PC-9 (cell line): ENCODE measurements at regions not wholly inside any gene's neighbourhood (a gene's known extent, or its start where the extent isn't known, plus 50 kb on each side); places are given as distances from the start of the nearest gene placed in this dataset.

Source experiments
- BruUV-seq: library from RNA; stranded (reverse); fragments of 400-500 nt; replicated peaks from 2 replicates; lab custom pipeline; 2021; lab: Mats Ljungman, UMichigan
- CTCF ChIA-PET: fragments of 300-600 bp; sonication (Branson Sonifier 250); formaldehyde crosslinking; loops from one replicate; lab custom pipeline; 2022; ENCODE audit warnings: antibody characterized with exemption; lab: Charles Lee
- POLR2A ChIA-PET: fragments of 300-600 bp; sonication (Branson Sonifier 250); formaldehyde crosslinking; loops from one replicate; lab custom pipeline; 2022; ENCODE audit warnings: antibody characterized with exemption; ENCODE audit not compliant: unreplicated experiment; lab: Charles Lee
- DNase-seq, 2 experiments: peaks; one replicate each; pipeline versions ENCODE4 v3.0.0 to v3.0.0-alpha.2; 2015 to 2022; ENCODE audit warnings: mixed read lengths in 1 of 2
- H2AFZ ChIP-seq: fragments of 200-600 bp; sonication (generic); 2 replicates; pipeline ENCODE4 v1.8.1; 2017; ENCODE audit warnings: antibody characterized with exemption
- H3F3A ChIP-seq: fragments of 200-600 bp; sonication (generic); 2 replicates; pipeline ENCODE4 v1.8.1; 2017; ENCODE audit warnings: antibody characterized with exemption, mild to moderate bottlenecking, low read depth; ENCODE audit not compliant: insufficient read depth
- H3K27ac ChIP-seq: fragments of 200-600 bp; sonication (generic); 2 replicates; pipeline ENCODE4 v1.6.1; 2016; ENCODE audit warnings: mixed run types
- H3K27me3 ChIP-seq: fragments of 200-600 bp; sonication (generic); 2 replicates; pipeline ENCODE4 v1.6.1; 2016; ENCODE audit warnings: low read depth, mixed run types; ENCODE audit not compliant: insufficient read depth
- H3K36me3 ChIP-seq: fragments of 200-600 bp; sonication (generic); 2 replicates; pipeline ENCODE4 v1.6.1; 2016; ENCODE audit warnings: low read depth, mixed run types
- H3K4me1 ChIP-seq: fragments of 200-600 bp; sonication (generic); replicated peaks from 2 replicates; pipeline ENCODE4 v1.6.1; 2016; ENCODE audit warnings: mixed run types; ENCODE audit not compliant: insufficient read depth
- H3K4me2 ChIP-seq: fragments of 200-600 bp; sonication (generic); 2 replicates; pipeline ENCODE4 v1.6.1; 2017; ENCODE audit warnings: mixed run types
- H3K4me3 ChIP-seq: fragments of 200-600 bp; sonication (generic); 2 replicates; pipeline ENCODE4 v1.6.1; 2016; ENCODE audit warnings: mixed run types
- H3K79me2 ChIP-seq: fragments of 200-600 bp; sonication (generic); 2 replicates; pipeline ENCODE4 v1.6.1; 2017; ENCODE audit warnings: low read depth, mixed run types
- H3K9me2 ChIP-seq: fragments of 200-600 bp; sonication (generic); 2 replicates; pipeline ENCODE4 v1.8.1; 2017; ENCODE audit warnings: mild to moderate bottlenecking; ENCODE audit not compliant: insufficient read depth
- H3K9me3 ChIP-seq: fragments of 200-600 bp; sonication (generic); 2 replicates; pipeline ENCODE4 v1.8.1; 2016; ENCODE audit warnings: low read depth; ENCODE audit not compliant: insufficient read depth
- H4K20me1 ChIP-seq: fragments of 200-600 bp; sonication (generic); 2 replicates; pipeline ENCODE4 v1.8.1; 2017; ENCODE audit not compliant: insufficient read depth
- CTCF ChIP-seq: fragments of 200-600 bp; sonication (generic); conservative IDR thresholded peaks from 2 replicates; pipeline ENCODE4 v1.6.1; 2017; ENCODE audit warnings: mixed run types, antibody characterized with exemption, mild to moderate bottlenecking, moderate library complexity
- EZH2 ChIP-seq: fragments of 200-600 bp; sonication (generic); IDR thresholded peaks from 2 replicates; pipeline ENCODE4 v1.8.0; 2017; ENCODE audit warnings: antibody characterized with exemption, low read depth
- intact Hi-C: fragments of 100-400 bp; cut with micrococcal nuclease; formaldehyde crosslinking; loops from one replicate; pipeline ENCODE4 v1.10.0; 2022; ENCODE audit not compliant: unreplicated experiment

GRCh38 chr9:23887781-23888180 is 61.7 kb upstream of the ELAVL2 start:
- H3K27ac ChIP-seq = no peak overlapping the region
- H4K20me1 ChIP-seq = no peaks in the 10 kb centered on the region

More at GRCh38 chr9:23887781-23888180, 61.7 kb upstream of the ELAVL2 start:
- no TSS peak for BruUV-seq
- Histone ChIP-seq H3K4me1 (no peaks in the 10 kb centered on the region), H3K79me2 (no peaks in the 10 kb centered on the region), H2AFZ (no peak overlapping the region), H3K9me3 (0 out of 2 replicates have a peak, but pooled peaks cover 2% of the 10 kb centered on the region), H3K9me2 (no peaks in the 10 kb centered on the region), H3K4me2 (no peak overlapping the region), H3K36me3 (no peaks in the 10 kb centered on the region), H3F3A (no peaks in the 10 kb centered on the region), H3K4me3 (no peak overlapping the region), H3K27me3 (no peaks in the 10 kb centered on the region)
- POLR2A ChIA-PET = no interaction called here
- no peak for DNase-seq
- intact Hi-C loops = no loop called here
- no peak for TF ChIP-seq CTCF
- TF ChIP-seq EZH2 = no peak
- CTCF ChIA-PET = no interaction called here
